ENCODE measurements at regions not wholly inside any gene's neighbourhood (a gene's known extent, or its start where the extent isn't known, plus 50 kb on each side); places are given as distances from the start of the nearest gene placed in this dataset.
A peak's percentile ranks its signal among the peaks of the same experiment; 100 is the strongest.

DNA sequence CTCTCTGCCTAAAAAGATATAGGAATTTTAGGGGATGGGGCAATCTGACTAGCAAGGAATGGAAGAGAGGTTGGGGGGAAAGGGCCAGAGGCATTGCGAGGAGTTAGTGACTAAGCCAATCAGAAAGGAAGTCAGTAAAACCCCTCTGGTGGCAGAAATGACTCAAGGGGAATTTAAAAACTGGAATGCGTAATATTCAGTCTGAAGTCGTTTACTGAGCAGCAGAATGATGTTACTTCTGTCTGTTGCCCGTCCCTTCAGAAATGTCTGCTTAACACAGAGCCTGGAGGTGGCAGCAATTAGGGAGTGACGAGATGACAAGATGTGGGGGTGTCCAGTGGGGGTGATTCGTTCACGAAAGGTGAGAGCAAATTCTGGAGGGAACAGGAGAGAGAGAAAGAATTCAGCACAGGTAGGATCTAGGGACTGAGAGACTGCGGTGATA, 107.7 kb upstream of the CLMP start:
- peak; percentile 33 for DNase-seq (ENCODE audit: low read depth)

DNA sequence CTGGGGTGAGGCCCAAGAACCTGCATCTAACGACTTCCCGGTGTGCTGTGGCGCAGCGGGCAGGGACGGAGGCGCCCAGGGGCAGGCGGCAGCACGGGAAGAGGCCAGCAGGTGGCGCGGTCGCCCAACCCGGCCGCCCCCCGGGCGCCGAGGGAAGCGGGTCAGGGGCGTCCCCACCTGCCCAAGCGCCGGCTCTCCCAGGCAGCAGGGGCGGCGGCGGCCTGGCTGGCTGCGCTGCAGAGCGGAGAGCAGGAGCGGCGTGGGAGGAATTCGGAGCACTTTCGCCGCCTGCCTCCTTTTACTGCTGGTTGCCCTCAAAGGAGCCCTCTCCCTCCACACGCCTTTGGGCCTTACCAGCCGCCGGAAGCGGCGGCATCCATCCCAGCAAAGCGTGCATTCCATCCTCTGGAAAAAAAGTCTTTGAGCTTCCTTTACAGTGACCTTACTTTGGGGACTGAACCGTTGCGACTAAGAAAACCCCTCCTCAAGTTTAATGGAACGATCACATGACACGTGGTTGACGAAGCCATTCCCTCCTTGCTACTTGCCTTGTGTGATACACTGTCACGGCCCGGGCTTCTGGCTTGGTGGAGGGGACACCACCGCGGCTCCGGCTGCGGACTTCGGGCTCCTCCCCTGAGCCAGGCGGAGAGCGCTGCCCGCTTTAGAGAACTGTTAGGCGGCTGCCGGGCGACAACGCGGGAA, 106.8 kb upstream of the CLMP start:
- DNase-seq (ENCODE audit: low read depth): no peak

DNA sequence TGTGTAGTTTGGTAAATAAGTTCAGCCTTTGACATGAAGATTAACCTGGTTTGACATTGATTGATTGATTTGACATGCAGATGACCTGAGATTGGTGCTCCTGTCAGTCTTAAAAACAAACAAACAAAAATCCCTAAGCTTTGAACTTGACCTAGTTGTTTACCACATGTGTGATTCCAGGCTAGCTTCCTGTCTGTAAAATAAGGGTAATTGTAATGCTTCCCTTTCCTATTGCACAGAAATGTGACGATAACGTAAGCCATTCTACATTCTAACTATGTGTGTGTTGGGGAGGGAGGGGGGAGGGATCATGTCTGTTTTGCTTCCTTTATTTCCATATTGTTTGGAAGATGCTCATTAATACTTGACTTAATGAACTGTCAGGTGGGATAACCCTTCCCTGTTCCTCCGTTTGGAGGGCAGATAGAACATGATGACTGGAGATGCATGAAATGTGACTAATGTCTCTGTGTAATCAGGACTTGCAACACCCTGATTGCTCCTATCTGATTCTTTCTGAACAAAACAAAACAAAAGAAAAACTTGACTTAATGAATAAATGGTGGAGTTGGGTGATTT, 106.1 kb upstream of the CLMP start:
- DNase-seq (ENCODE audit: low read depth): no peak

DNA sequence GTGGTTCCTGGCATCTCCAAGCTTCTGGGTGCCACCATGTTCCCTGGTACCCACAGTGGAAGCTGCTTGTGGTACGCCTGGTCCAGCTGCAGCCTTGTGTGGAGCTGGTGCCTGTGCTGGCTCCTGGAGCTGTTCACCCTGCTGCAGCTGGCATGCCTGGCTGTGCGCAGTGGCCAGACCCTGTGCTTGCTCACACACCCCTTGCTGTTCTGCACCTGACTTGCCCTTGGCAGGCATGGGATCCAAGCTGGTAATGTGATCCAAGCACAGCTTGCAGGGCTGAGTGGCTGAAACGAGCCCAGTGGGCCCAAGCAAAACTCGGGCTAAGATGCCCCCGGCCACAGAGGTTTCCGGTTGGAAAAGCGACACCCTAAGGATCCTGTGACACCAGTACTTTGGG, 104.7 kb upstream of the CLMP start:
- no peak for DNase-seq (ENCODE audit: low read depth)

DNA sequence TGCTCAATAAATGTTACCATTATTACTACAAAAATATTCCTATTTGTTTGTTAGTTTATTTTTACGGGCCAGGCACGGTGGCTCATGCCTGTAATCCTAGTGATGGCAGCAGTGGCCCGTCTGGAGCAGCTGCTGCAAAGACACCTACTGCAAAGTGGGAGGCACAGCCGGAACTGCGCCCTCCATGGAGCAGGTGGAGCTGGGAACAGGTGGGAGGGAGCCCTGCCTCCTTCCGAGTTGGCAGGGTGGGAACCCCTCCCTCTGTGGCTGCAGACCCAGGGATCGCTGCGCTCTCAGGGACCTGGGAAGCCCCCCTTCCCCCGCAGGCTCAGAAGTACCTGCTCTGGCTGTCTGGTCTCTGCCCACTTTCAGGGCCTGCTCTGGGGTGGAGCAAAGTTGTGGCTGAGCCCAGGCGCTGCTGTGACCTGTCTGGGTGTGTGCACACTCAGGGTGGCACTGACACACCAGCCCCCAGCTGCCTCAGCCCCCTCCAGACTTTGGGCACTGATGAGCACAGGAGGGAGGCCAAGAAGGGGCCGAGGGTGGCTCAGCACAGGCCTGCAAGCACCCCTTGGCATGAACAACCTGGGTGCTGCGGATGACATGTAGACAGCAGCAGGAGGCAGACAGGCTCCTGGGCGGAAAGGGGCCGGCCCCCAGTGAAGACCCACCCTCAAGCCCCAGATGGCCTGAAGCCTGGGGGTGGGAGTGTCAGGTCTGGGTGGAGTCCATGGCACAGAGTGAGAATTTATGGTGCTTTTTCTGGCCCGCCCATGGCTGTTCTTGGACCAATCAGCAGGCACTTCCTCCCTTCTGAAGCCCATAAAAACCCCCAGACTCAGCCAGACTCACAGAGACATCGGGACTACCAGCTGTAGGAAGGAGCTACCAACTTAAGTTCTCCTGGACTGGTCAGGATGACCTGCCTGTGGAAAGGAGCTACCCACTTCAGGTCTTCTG, 103.7 kb upstream of the CLMP start:
- no peak for DNase-seq (ENCODE audit: low read depth)

DNA sequence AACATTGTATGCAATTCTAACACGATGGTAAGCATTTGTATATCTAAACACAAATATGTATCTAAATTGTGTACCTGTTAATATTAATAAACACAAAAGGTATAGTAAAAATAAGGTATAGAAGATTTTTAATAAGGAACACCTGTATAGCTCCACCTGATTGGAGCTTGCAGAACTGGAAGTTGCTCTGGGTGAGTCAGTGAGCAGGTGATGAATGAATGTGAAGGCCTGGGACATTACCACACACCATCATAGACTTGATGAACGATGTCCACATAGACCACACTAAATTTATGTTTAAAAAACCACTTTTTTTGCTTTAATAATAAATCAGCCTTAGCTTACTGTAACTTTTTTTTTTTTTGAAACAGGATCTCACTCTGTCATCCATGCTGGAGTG, 97.6 kb upstream of the CLMP start:
- DNase-seq (ENCODE audit: low read depth): no peak

DNA sequence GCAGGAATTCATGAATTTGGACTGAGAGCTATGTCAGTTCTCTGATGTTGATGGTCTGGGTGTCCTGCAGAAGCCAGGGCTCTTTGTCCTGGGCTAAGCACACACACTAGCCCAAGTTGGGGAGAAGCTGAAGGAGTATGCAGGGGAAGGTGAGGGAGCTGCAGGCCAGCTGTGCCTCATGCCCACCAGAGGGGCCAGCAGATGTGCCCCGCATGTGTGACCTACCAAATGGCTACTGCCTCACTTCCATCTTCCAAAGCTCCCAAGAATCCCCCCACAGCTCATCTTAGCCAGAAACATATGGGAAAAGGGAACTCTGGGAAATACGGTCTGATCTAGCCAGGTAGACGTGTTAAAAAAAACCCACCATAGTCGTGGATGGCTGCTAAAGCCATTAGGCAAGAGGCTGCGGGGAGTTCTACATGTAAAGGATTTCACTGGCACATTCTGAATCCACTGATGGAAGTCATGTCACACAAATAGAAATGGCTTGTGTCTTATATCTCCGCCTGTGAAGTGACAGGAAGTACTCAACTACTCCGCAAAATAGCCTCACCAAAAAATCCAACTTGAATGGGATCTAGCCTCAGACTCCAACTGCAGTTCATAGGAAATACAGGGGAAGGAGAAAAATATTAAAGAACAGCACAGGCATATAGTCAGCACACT, 96.3 kb upstream of the CLMP start:
- DNase-seq (ENCODE audit: low read depth): no peak

DNA sequence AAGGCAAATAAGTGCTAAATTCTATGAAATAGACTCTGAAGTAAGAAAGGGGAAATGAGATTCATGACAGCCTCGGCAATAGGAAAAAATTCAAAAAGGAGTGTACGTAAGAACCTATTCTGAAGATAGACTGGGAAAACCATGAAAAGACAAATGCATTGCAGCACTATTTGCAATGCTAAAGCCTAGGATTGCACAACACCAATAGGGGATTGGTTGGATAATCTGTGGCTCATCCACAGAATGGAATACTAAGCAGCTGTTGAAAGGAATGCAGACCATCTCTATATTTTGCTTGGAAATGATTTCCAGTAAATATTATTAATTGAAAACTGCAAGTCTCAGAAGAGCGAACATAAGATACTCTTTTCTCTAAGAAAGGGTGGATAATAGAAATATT, 91.7 kb upstream of the CLMP start:
- no peak for DNase-seq (ENCODE audit: low read depth)

DNA sequence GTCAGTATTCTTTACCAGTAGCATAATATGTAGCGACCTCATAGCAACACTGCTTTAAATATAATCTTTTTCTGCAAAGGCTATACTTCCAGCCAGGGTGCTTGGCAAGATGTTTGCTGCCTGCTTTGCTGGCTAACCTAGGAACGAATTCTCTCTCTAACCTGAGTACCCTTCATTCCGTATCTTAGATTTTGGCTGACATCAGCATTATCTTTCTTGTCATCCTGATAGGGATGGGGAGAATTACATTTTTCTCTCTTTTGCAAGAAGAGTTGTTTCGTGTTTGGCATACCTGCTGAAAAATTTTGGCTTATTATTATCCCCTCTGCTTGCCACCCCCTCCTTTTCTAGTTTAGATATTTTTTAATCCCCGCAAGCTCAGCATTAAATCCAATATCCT, 91.2 kb upstream of the CLMP start:
- DNase-seq (ENCODE audit: low read depth): no peak

DNA sequence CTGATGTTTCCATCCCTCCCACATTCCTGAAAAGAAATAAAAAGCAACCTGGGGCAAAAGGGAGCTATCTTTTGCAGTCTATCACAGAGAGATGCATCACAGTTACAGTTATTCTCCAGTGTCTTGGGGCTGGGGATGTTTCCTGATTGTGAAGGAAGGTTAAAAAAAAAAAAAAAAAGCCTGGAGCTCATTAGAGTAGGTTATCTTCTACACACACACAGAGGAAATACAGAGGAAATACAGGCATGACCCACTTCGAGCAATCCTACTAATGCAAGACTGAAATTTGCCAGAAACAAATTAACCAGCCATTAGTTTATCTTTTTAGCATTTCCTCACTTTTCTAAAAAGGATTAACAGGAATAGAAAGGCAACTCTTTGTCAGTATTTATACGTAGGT, 89.4 kb upstream of the CLMP start:
- no peak for DNase-seq (ENCODE audit: low read depth)

DNA sequence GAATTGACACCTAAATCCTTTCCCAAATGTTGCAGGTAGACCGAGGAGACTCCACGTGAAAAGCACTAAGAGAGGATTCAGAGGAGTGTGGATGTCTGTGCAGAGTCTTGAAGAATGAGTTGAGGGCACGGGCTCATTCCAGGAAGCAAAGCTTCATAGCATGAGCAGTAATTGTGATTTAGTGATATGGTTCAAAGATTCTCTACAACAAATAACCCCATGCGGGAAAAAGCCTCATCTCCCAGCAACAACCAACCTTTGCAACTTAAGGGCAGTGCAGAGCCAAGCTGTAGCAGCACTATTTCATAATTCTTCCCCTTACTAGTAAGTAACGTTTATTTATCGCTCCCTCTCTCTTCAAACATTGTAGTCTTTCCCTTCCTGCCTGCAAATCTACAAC, 87.5 kb upstream of the CLMP start:
- DNase-seq (ENCODE audit: low read depth): no peak

DNA sequence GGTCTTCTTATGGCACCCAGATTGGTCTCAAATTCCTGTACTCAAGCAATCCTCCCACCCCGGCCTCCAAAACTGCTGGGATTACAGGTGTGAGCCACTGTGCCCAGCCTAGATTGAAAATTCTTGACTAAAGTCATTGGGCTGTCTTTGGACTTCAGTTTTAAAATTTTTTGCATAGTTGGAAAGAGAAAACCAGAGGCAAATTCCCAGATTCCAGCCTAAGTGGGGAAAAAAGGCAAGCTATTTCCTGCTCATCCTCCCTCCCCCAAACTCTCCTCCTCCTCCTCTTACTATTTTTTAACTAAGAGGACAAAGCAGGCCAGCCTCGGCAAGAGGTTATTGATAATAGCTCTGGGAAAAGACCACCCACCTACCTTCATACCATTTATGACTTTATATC, 78.6 kb upstream of the CLMP start:
- DNase-seq (ENCODE audit: low read depth): no peak

DNA sequence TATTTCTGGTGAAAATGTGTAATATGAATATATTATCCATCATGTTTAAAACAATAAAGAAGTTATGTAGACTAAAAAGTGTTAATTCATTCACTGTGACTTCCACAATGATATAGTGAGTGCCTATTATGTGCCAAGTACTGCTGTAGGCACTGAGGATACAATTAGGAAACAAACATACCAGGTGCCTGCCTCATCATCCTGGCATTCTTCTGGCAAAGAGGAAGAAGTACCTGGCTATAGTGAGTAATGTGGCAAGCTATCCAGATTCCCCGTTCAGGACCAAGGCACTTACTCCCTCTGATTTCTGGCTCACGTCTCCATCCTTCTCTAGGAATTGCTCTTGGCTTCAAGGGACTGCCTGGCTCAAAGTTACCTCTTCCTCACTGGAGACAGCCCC, 77.5 kb upstream of the CLMP start:
- no peak for DNase-seq (ENCODE audit: low read depth)

DNA sequence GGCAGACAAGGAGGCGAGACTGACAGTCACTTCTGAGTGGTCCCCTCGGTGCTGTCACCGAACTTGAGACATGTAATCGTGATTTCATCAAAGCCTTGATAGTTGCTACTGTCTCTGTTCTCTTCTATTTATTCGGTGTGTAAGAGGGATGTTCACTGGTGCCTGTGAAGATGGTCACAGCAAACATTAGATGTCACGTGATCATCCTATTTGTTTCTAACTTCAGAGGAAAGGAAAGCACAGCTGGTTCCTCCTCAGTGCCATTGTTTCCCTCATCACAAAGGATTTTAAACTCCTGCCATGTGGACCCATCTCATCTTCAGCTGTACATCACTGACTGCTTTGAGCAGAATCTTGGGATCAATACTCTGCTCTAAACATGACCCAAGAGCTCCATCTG, 73.1 kb upstream of the CLMP start:
- DNase-seq (ENCODE audit: low read depth): no peak

DNA sequence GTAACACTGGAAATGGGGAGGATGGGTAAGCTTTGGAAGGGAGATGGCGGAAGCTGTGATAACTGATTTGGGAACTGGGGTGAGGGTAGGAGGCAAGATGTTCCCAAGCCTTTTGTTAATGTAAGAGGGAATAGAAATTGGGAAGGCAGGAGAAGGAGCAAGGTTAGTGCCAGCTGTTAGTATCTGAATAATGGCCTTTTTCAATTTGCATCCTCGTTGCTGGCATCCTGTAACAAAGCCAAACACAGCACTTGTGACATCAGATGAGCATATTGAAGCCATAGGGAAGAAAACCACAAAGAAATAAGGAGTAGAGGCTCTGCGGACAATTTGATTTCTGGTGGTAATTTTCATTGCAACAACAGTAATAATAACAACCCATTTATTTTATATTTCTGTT, 70.9 kb upstream of the CLMP start:
- DNase-seq (ENCODE audit: low read depth): no peak

DNA sequence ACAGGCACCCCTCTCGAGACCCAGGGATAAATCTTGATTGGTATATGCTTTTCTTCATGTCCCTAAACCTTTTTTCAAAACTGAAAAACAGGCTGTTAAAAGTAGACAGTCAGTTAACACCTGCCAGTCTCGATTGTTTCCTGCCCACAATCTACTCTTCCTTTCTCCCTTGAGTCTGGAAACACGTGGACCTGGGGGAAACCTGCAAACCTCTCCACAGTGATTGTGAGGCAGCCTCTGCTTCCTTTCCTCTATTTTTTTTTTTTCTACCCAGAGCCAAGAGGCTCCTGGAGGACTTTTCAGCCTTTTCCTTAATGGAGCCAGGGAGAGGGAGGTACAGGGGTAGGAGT, 69.4 kb upstream of the CLMP start:
- DNase-seq (ENCODE audit: low read depth): no peak

DNA sequence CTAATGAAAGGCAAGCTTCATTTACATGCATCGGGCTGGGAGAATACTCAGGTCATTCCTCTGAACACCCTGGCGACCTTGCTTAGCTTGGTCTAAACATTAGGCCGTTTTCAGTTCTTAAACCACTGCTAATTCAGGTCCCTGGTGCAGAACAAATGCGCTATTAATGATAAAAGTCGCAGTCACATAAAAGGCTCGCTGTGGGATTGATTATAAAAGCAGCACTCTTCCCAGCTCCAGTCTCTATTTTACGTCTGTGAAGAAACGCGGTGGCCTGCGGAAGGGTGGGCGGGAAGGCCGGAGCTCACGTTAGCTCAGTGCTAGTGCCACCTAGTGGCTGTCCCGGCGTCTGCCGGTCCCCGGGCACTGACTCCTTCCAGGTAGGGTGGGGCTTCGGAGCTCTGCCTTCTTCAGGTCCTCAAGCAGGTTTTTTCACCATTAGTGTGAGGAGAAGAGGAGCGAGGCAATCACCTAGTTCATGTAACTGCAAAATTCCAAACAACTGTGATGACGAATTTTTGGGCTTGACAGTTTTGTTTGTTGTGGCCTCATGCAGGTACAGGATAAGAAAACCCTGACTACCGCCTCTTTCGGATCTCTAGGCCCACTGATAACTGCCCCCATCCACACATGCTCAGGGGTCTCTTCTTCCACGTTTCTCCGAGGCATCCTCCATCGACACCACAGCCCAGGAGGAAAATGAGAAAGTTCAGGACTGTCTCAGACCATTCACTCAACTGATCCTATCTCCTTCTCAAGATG, 66.5 kb upstream of the CLMP start:
- peak; percentile 57 for DNase-seq (ENCODE audit: low read depth)

DNA sequence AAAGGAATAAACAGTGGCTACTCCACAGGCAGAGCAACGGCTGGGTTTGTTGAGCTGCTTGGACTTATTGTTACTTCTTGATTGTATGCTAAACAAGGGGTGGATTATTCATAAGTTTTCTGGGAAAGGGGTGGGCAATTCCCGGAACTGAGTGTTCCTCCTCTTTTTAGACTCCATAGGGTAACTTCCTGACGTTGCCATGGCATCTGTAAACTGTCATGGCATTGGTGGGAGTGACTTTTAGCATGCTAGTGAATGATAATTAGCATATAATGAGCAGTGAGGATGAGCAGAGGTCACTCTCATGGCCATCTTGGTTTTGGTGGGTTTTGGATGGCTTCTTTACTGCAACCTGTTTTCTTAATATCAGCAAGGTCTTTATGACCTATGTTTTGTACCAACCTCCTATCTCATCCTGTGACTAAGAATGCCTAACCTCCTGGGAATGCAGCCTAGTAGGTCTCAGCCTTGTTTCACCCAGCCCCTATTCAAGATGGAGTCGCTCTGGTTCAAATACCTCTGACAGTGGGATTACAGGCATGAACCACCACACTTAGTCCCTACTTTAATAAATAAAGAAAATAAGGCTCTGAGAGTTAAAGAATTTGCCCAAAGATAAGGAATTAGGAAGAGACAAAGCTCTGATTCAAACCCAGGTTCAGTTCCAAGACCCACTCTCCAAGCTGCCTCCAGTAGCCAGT, 65.6 kb upstream of the CLMP start:
- no peak for DNase-seq (ENCODE audit: low read depth)

DNA sequence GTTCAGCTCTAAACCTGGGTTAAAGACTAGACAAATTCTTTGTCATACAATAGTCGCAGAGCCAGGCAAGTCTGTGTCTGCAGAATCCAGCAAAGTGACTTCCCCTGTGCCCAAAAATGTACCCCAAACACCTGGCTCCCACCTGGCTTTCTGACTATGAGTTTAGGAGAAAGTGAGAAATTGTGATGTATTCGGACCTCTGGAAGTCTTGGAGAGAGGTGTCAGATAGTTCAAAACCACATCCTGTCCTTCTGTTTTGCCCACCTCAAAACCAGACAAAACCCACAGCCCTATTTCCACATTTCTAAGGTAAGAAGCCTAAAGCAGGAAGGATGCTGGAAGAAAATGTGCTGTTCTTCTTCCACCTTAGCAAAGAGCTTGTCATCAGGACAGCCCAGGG, 63.8 kb upstream of the CLMP start:
- no peak for DNase-seq (ENCODE audit: low read depth)

DNA sequence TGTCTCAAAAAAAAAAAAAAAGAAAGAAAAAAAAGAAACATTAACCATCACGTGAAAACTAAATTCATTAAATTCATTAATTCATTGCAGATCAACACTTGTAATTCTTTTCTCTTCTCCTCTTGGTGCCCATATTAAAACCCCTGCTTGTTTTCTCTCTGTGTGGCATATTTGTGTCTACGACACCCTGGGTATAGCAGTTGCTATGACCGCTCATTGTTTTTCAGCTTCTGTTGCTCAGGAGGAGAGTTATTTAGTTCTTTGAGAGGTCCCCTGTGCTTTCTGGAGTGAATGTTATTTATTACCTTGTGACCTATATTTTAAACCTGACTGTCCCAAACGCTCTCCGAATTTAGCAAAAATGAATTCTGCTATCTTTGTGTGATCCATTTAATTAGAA, 62.3 kb upstream of the CLMP start:
- DNase-seq (ENCODE audit: low read depth): no peak

DNA sequence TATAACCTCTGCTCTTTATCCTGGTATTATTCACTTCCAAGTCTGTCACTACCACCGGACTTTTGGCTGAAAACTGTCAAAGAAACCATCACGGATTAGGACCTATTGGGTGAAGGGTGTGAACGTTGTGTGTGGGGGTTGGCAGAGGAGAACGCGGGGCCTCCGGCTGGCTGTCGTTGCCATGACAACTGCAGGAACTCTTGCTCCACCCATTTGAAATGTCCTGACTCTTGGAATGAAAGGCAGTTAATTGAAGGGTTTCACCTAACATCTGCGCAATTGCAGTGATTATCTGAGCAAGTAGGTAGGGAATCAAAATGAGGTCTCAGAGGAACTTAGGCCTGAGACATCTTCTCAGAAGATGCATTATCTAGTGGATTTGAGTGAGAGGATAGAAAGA, 60.9 kb upstream of the CLMP start:
- no peak for DNase-seq (ENCODE audit: low read depth)
